PC-9 (cell line): ENCODE measurements at regions not wholly inside any gene's neighbourhood (a gene's known extent, or its start where the extent isn't known, plus 50 kb on each side); places are given as distances from the start of the nearest gene placed in this dataset.
A peak's percentile ranks its signal among the peaks of the same experiment; 100 is the strongest.

Source experiments
- BruUV-seq: library from RNA; stranded (reverse); fragments of 400-500 nt; replicated peaks from 2 replicates; lab custom pipeline; 2021; lab: Mats Ljungman, UMichigan
- CTCF ChIA-PET: fragments of 300-600 bp; sonication (Branson Sonifier 250); formaldehyde crosslinking; loops from one replicate; lab custom pipeline; 2022; ENCODE audit warnings: antibody characterized with exemption; lab: Charles Lee
- POLR2A ChIA-PET: fragments of 300-600 bp; sonication (Branson Sonifier 250); formaldehyde crosslinking; loops from one replicate; lab custom pipeline; 2022; ENCODE audit warnings: antibody characterized with exemption; ENCODE audit not compliant: unreplicated experiment; lab: Charles Lee
- DNase-seq, 2 experiments: peaks; one replicate each; pipeline versions ENCODE4 v3.0.0 to v3.0.0-alpha.2; 2015 to 2022; ENCODE audit warnings: mixed read lengths in 1 of 2
- H2AFZ ChIP-seq: fragments of 200-600 bp; sonication (generic); 2 replicates; pipeline ENCODE4 v1.8.1; 2017; ENCODE audit warnings: antibody characterized with exemption
- H3F3A ChIP-seq: fragments of 200-600 bp; sonication (generic); 2 replicates; pipeline ENCODE4 v1.8.1; 2017; ENCODE audit warnings: antibody characterized with exemption, mild to moderate bottlenecking, low read depth; ENCODE audit not compliant: insufficient read depth
- H3K27ac ChIP-seq: fragments of 200-600 bp; sonication (generic); 2 replicates; pipeline ENCODE4 v1.6.1; 2016; ENCODE audit warnings: mixed run types
- H3K27me3 ChIP-seq: fragments of 200-600 bp; sonication (generic); 2 replicates; pipeline ENCODE4 v1.6.1; 2016; ENCODE audit warnings: low read depth, mixed run types; ENCODE audit not compliant: insufficient read depth
- H3K36me3 ChIP-seq: fragments of 200-600 bp; sonication (generic); 2 replicates; pipeline ENCODE4 v1.6.1; 2016; ENCODE audit warnings: low read depth, mixed run types
- H3K4me1 ChIP-seq: fragments of 200-600 bp; sonication (generic); replicated peaks from 2 replicates; pipeline ENCODE4 v1.6.1; 2016; ENCODE audit warnings: mixed run types; ENCODE audit not compliant: insufficient read depth
- H3K4me2 ChIP-seq: fragments of 200-600 bp; sonication (generic); 2 replicates; pipeline ENCODE4 v1.6.1; 2017; ENCODE audit warnings: mixed run types
- H3K4me3 ChIP-seq: fragments of 200-600 bp; sonication (generic); 2 replicates; pipeline ENCODE4 v1.6.1; 2016; ENCODE audit warnings: mixed run types
- H3K79me2 ChIP-seq: fragments of 200-600 bp; sonication (generic); 2 replicates; pipeline ENCODE4 v1.6.1; 2017; ENCODE audit warnings: low read depth, mixed run types
- H3K9me2 ChIP-seq: fragments of 200-600 bp; sonication (generic); 2 replicates; pipeline ENCODE4 v1.8.1; 2017; ENCODE audit warnings: mild to moderate bottlenecking; ENCODE audit not compliant: insufficient read depth
- H3K9me3 ChIP-seq: fragments of 200-600 bp; sonication (generic); 2 replicates; pipeline ENCODE4 v1.8.1; 2016; ENCODE audit warnings: low read depth; ENCODE audit not compliant: insufficient read depth
- H4K20me1 ChIP-seq: fragments of 200-600 bp; sonication (generic); 2 replicates; pipeline ENCODE4 v1.8.1; 2017; ENCODE audit not compliant: insufficient read depth
- EZH2 ChIP-seq: fragments of 200-600 bp; sonication (generic); IDR thresholded peaks from 2 replicates; pipeline ENCODE4 v1.8.0; 2017; ENCODE audit warnings: antibody characterized with exemption, low read depth
- intact Hi-C: fragments of 100-400 bp; cut with micrococcal nuclease; formaldehyde crosslinking; loops from one replicate; pipeline ENCODE4 v1.10.0; 2022; ENCODE audit not compliant: unreplicated experiment
- TF ChIP-seq, protein P1 (sequence below): fragments of 200-600 bp; sonication (generic); conservative IDR thresholded peaks from 2 replicates; pipeline ENCODE4 v1.6.1; 2017; ENCODE audit warnings: mixed run types, antibody characterized with exemption, mild to moderate bottlenecking, moderate library complexity

DNA sequence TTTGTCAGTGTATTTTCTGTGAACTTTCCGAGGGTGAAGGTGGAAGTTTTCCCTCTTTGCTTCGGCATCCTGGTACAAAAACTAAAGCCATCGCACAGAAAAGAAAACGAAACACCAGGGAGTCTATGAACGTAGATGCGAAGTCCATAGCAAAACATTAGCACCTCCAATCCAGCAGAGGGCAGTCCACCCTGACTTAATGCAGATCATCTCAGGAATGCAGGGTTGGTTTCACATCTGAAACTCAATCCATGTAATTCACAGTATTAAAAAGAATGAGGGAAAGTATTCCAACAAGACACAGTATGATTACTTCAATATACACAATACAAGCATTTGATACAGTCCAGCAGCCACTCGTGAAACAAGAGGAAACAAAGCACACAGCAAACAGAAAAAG is 70.8 kb downstream of the RTP5 start:
- no TSS peak for BruUV-seq

DNA sequence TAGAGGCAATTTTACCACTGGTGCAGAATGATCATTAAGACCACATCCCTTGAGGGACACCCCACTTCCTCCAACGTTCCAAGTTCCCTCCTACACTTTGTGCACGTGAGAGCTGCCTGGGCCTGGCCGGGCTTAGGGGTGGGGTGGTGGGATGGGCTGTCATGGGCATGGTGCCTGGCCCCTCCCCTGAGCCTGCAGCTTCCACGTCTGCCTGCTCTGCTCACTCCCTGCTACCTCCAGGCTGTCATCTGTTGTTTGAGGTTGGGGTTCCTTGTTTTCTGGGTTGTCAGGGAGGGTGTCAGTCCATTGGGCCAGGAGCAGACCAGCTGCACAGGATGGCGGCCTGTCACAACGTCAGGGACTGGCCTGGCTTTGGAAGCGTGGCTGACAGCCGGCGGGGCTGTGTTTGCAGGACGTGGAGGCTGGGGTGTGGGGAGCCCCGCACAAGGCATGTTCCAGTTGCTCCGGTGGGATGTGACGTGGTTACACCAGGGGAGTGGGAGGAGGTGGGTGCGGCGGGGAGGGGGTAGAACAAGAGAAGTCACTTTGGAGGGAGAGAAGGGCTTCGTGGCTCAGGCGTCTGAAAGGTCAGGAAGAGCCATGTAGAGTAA is 72.3 kb downstream of the RTP5 start:
- peaks cover 7% of the 10 kb centered on the region; the same call in 1 of the 2 replicates for H3K9me3 ChIP-seq
- H4K20me1 ChIP-seq = no peaks in the 10 kb centered on the region
- H3K36me3 ChIP-seq = no peaks in the 10 kb centered on the region
- intact Hi-C loops = no loop called here
- no TSS peak for BruUV-seq
- no peak overlapping the region for H2AFZ ChIP-seq
- TF ChIP-seq, protein P1, sequence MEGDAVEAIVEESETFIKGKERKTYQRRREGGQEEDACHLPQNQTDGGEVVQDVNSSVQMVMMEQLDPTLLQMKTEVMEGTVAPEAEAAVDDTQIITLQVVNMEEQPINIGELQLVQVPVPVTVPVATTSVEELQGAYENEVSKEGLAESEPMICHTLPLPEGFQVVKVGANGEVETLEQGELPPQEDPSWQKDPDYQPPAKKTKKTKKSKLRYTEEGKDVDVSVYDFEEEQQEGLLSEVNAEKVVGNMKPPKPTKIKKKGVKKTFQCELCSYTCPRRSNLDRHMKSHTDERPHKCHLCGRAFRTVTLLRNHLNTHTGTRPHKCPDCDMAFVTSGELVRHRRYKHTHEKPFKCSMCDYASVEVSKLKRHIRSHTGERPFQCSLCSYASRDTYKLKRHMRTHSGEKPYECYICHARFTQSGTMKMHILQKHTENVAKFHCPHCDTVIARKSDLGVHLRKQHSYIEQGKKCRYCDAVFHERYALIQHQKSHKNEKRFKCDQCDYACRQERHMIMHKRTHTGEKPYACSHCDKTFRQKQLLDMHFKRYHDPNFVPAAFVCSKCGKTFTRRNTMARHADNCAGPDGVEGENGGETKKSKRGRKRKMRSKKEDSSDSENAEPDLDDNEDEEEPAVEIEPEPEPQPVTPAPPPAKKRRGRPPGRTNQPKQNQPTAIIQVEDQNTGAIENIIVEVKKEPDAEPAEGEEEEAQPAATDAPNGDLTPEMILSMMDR = no peak
- no peak for TF ChIP-seq EZH2
- no peak overlapping the region for H3K27ac ChIP-seq
- ChIA-PET POLR2A (interaction anchor here (0.5 to 0.6 kb wide), 2 partner anchors 234 to 628 kb away, joined by 3 to 5 read pairs; no protein-coding TSS in a partner anchor), CTCF (no interaction called here)
- no peak overlapping the region for H3K4me3 ChIP-seq
- DNase-seq = no peak
- H3K9me2 ChIP-seq = no peaks in the 10 kb centered on the region
- H3K27me3 ChIP-seq = peaks cover 60% of the 10 kb centered on the region
- no peaks in the 10 kb centered on the region for H3K79me2 ChIP-seq
- no peaks in the 10 kb centered on the region for H3K4me1 ChIP-seq
- H3K4me2 ChIP-seq = no peak overlapping the region
- H3F3A ChIP-seq = no peaks in the 10 kb centered on the region

More for the DNA sequence above, 70.8 kb downstream of the RTP5 start:
- no peak for DNase-seq
- H3K4me3 ChIP-seq = no peak overlapping the region
- no peaks in the 10 kb centered on the region for H3F3A ChIP-seq
- no peak overlapping the region for H2AFZ ChIP-seq
- H3K36me3 ChIP-seq = no peaks in the 10 kb centered on the region
- intact Hi-C loops = no loop called here
- H3K4me1 ChIP-seq = no peaks in the 10 kb centered on the region
- peak overlapping the region; percentile 7; the same call in 1 of the 2 replicates for H3K4me2 ChIP-seq
- H3K9me2 ChIP-seq = no peaks in the 10 kb centered on the region
- H3K27me3 ChIP-seq = peaks cover 66% of the 10 kb centered on the region
- TF ChIP-seq, protein P1 = peak; percentile 76
- no peak for TF ChIP-seq EZH2
- ChIA-PET POLR2A (no interaction called here), CTCF (no interaction called here)
- no peaks in the 10 kb centered on the region for H3K79me2 ChIP-seq
- no peaks in the 10 kb centered on the region for H4K20me1 ChIP-seq
- H3K9me3 ChIP-seq = peaks cover 7% of the 10 kb centered on the region; the same call in 1 of the 2 replicates
- H3K27ac ChIP-seq = no peak overlapping the region

GRCh38 chr2:241942416-241943208 is 73.1 kb downstream of the RTP5 start:
- no TSS peak for BruUV-seq
- no peaks in the 10 kb centered on the region for H4K20me1 ChIP-seq

More at GRCh38 chr2:241942416-241943208, 73.1 kb downstream of the RTP5 start:
- ChIA-PET CTCF (no interaction called here), POLR2A (no interaction called here)
- H2AFZ ChIP-seq = no peak overlapping the region
- TF ChIP-seq, protein P1 = no peak
- TF ChIP-seq EZH2 = no peak
- H3K9me2 ChIP-seq = no peaks in the 10 kb centered on the region
- DNase-seq = no peak
- H3K27ac ChIP-seq = no peak overlapping the region
- intact Hi-C loops = no loop called here
- no peaks in the 10 kb centered on the region for H3K4me1 ChIP-seq
- peaks cover 56% of the 10 kb centered on the region for H3K27me3 ChIP-seq
- no peaks in the 10 kb centered on the region for H3K36me3 ChIP-seq
- H3K9me3 ChIP-seq = peaks cover 7% of the 10 kb centered on the region; the same call in 1 of the 2 replicates
- H3K4me3 ChIP-seq = no peak overlapping the region
- no peak overlapping the region for H3K4me2 ChIP-seq
- H3F3A ChIP-seq = no peaks in the 10 kb centered on the region
- H3K79me2 ChIP-seq = no peaks in the 10 kb centered on the region
